D721Med (cell line): ENCODE measurements at regions not wholly inside any gene's neighbourhood (a gene's known extent, or its start where the extent isn't known, plus 50 kb on each side); places are given as distances from the start of the nearest gene placed in this dataset.
"Not testable (repeated sequence)": the region's sequence is repeated elsewhere in the genome, so short reads cannot be mapped to it uniquely, and the experiment has no call there.

Experiments used
- DNase-seq: peaks from one replicate; pipeline ENCODE4 v3.0.0; 2011; ENCODE audit warnings: low spot score; ENCODE audit not compliant: insufficient read length
- FAIRE-seq: peaks from 2 replicates; lab custom pipeline; 2011; peaks lifted over from hg19 to GRCh38; lab: Jason Lieb, UNC
- TF ChIP-seq, protein P1 (sequence below): IDR thresholded peaks from 2 replicates; pipeline ENCODE4 v1.5.1; 2012; ENCODE audit warnings: mild to moderate bottlenecking, control low read depth; ENCODE audit not compliant: insufficient read depth; ENCODE audit errors: missing control alignments

DNA sequence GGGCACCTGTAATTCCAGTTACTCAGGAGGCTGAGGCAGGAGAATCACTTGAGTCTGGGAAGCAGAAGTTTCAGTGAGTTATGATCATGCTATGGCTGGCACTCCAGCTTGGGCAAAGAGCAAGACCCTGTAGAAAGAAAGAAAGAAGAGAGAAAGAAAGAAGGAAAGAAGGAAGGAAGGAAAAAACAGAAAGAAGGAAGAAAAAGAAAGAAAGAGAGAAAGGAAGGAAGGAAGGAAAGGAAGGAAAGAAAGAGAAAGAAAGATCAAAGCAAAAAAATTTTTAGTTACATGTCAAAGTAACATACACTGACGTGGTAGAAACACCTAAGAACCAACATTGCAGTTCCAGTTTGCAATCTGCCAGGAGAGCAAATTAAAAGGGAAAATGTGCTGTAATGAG lies 73.8 kb upstream of the JCAD start:
- DNase-seq (no peak), FAIRE-seq (no peak)
- TF ChIP-seq, protein P1, sequence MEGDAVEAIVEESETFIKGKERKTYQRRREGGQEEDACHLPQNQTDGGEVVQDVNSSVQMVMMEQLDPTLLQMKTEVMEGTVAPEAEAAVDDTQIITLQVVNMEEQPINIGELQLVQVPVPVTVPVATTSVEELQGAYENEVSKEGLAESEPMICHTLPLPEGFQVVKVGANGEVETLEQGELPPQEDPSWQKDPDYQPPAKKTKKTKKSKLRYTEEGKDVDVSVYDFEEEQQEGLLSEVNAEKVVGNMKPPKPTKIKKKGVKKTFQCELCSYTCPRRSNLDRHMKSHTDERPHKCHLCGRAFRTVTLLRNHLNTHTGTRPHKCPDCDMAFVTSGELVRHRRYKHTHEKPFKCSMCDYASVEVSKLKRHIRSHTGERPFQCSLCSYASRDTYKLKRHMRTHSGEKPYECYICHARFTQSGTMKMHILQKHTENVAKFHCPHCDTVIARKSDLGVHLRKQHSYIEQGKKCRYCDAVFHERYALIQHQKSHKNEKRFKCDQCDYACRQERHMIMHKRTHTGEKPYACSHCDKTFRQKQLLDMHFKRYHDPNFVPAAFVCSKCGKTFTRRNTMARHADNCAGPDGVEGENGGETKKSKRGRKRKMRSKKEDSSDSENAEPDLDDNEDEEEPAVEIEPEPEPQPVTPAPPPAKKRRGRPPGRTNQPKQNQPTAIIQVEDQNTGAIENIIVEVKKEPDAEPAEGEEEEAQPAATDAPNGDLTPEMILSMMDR = no peak

DNA sequence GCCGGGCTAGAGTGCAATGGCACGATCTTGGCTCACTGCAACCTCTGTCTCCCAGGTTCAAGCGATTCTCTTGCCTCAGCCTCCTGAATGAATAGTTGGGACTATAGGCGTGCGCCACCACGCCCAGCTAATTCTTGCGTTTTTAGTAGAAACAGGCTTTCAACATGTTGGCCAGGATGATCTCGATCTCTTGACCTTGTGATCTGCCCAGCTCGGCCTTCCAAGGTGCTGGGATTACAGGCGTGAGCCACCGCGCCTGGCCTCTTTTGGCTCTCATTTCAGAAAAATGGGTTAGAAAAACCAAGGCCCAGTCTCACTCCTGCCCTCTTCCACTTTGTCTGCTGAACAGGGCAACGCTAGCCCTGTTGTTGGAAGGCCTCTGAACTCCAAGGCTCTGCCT lies 72.0 kb upstream of the JCAD start:
- DNase-seq, FAIRE-seq: not testable (repeated sequence)

DNA sequence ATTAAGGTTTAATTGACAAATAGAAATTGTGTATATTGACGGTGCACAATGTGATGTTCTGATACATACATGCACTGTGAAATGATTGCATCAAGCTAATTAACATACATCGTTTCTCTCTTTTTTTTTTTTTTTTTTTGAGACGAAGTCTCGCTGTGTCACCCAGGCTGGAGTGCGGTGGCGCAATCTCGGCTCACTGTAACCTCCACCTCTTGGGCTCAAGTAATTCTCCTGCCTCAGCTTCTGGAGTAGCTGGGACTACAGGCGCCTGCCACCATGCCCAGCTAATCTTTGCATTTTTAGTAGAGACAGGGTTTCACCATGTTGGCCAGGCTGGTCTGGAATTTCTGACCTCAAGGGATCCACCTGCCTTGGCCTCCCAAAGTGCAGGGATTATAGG lies 69.9 kb upstream of the JCAD start:
- not testable (repeated sequence) for DNase-seq, FAIRE-seq

DNA sequence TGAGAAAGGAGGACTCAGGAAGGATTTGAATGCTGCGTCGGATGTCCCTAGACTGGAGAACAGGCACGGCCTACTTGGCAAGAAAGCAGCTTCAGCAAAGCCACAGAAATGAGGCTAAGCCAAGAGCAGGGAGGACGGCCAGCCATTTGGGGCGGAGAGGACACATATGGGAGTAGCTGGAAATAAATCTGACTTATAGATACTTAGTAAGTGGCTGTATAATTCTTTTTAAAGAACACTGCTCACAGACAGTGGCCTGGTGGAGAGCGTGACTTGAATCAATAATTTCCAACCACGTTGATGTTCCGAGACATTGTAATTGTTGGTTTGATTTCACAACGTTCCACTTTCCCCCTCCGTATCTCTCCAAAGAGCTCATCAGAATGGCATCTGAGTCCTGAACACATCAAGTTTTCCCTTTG lies 67.7 kb upstream of the JCAD start:
- no peak for DNase-seq
- TF ChIP-seq, protein P1 = no peak

DNA sequence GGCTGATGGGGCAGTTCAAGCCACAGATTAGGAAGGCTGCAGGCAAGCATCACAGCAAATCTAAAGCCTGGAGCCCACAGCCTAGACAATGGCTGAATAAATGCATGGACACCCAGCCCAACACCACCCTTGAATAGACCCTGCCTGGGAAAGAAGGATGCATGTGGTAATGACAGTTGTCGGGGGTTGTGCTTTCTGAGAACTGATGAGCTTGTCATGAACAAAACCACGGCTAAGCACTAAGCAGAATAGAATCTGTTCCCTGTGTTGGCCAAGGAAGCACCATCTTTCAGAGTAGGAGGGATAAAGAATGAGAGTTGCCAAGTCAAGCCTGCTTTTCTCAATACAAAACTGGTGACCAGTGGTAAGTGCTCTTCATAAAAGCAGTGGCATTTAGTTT lies 66.1 kb upstream of the JCAD start:
- no peak for DNase-seq
- FAIRE-seq = no peak
- TF ChIP-seq, protein P1 = no peak

More for the DNA sequence above, 67.7 kb upstream of the JCAD start:
- FAIRE-seq = no peak

DNA sequence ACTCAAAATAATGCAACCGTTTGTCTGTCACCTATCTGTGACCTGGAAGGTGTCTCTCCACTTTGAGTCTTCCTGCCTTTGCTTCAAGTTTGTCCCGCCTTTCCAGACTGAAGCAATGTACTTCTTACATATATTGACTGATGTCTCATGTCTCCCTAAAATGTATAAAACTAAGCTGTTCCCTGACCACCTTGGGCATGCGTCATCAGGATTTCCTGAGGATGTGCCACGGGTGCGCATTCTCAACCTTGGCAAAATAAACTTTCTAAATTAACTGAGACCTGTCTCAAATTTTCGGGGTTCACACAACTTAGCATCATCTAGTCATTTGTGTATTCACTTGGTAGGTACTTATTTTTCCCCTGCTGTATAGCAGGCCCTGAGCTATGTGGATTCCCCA lies 65.3 kb upstream of the JCAD start:
- DNase-seq (no peak), FAIRE-seq (no peak)
- TF ChIP-seq, protein P1 = no peak

DNA sequence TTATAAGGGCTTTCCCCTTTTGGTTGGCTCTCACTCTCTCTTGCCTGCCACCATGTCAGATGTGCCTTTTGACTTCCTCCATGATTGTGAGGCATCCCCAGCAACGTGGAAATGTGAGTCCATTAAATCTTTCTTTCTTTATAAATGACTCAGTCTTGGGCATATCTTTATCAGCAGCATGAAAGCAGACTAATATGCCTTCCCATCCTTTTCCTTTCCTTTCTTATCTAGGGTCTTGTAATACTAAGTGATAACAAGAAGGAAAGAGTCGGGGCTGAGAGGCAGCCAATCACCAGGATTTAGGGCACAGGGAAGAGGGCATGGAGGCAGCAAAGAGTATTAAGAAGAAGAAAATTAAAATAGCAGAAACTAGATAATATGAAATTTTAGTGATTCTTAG lies 62.0 kb upstream of the JCAD start:
- TF ChIP-seq, protein P1 = no peak
- DNase-seq (no peak), FAIRE-seq (no peak)

DNA sequence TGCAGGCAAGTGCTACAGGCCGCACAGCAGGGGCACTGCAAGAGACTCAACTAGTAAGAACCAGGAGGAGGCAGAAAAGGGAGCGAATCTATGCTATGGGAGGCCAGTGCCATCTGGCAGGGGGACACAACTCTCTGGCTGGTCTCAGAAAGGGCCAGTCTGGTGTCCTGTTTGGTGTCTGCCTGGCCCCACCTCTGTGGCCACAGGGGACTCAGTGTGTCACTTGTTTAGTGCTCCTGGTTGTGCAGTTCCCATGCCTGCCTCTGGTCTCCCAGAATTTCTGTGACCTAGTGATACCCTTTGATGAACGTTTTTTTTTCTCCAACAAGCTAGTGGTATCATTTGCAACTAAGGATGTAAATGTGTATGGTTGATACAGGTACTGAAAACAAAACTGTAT lies 59.2 kb upstream of the JCAD start:
- TF ChIP-seq, protein P1 = no peak
- FAIRE-seq (no peak), DNase-seq (no peak)
